ENCODE measurements at regions not wholly inside any gene's neighbourhood (a gene's known extent, or its start where the extent isn't known, plus 50 kb on each side); places are given as distances from the start of the nearest gene placed in this dataset.

DNA sequence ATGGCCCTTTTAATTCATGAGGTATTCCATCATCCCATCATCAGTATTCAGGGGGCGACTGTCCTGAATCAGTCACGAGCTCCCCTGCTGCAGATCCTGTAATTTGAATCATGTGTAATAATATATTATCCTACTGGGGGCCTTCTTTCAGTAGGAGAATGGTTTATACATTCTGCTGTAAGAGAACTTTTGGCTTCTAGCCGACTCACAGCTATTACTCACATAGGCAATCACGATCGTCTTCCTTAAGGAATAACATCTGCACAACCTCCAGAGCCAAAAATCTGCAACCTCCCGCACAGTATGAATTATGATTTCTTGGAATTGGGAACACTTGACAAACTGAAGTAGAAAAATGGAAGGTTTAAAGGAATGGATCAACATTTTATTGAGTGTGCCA lies 343.0 kb downstream of the USP25 start:
- DNase-seq (ENCODE audit: low read depth in 3 of 3) = no peak

DNA sequence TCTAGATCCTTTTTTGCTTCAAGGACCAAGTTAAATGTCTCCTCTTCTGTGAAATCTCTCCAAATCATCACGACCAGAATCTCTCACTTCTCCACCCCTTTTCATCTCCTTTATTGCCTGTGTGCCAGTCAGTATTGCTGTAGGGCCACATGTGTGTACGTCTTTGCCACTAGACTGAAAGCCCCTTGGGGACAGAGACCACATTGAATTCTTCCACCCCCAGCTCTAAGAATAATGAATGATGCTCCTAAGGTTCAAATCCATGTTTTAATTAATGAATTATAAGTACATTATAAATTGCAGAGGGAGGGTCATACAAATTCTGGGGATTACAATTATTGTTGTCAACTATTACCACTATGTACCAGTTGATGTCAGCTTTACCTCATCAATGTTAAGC lies 343.8 kb downstream of the USP25 start:
- DNase-seq (ENCODE audit: low read depth in 3 of 3) = no peak

DNA sequence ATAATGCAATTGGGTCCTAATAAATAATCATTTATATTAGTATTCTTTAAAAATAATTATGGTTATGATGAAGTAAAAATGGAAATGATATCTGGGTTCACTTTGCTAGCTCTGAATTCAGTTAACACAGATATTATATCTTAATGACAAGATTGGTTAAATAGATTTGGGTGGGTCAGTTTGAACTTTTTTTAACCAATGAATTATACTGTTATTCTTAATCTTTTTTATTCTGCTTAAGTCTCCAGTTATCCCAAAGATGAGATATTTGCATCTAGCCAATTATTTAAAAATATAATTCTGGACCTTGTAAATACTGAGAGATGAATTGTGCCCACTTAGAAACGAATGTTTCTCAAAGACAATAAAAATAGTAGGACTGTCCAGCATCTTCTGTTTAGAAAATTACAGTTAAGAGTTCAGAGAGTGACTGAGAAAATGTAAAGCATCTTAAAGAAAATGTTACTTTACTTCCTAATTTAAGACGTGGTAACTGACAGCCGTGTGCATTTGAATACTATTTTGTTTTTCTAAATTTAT lies 345.2 kb downstream of the USP25 start:
- no peak for DNase-seq (ENCODE audit: low read depth in 3 of 3)

DNA sequence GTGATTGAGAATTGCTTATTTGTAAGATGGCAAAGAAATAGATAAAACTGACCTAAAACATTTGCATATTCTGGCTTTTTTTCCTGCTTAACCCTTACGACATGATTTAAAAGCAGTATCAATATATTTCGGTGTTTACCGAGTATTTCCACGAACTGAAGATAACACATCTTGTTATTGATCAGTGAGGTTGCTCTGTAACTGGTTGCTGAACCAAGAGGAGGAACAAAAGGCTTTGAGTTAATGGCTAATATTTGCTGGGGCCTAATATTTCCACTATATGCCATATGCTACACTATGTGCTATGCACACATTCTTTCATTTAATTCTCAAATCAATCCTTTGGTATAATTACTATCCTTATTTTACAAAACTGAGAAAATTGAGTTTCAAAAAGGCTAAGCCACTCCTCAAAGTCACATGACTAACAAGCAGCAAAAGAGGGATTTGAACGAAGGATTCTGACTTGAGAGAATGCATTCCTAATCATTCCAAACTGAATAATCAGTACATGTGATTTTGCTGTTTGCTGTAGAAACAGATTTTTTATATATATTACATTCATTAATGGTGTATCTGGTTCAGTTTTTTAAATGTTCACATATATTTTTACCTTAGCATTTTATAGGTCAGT lies 346.0 kb downstream of the USP25 start:
- DNase-seq (ENCODE audit: low read depth in 3 of 3) = no peak

DNA sequence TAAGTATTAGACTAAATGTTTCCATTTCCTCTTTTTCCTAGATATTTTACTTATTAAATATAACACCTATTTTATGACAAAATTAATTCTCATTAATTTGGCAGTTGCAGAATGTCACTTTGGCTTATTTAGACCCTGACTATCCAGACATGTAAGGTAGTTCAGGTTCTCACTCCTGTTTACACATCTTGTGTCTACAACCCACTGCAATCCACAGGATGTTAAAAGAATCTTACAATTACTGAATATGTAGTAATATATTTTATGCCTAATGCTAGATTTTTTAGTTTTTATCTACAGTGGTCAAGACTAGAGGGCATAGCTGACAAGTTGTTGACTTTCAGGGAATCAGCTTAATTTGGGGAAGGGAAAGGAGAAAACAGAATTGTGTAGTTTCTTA lies 346.7 kb downstream of the USP25 start:
- DNase-seq (ENCODE audit: low read depth in 3 of 3) = no peak

DNA sequence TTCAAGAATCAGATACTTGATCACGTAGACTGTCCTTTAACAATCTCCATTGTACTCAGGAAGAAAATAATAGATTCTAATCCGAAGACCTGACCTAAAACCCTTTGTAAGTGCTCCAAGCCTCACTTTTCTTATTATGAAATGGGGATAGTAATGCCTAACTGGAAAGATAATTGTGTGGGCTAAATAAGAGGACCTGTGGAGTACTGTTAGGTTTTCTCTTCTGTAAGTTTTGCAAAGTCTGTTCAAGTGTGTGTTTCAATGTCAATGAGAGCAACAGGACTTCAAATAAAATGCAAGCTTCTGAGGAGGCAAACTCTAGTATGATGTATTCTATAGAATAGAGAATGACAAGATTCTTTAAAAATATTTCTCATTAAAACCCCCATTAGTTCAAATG lies 348.6 kb downstream of the USP25 start:
- DNase-seq (ENCODE audit: low read depth in 3 of 3) = no peak

DNA sequence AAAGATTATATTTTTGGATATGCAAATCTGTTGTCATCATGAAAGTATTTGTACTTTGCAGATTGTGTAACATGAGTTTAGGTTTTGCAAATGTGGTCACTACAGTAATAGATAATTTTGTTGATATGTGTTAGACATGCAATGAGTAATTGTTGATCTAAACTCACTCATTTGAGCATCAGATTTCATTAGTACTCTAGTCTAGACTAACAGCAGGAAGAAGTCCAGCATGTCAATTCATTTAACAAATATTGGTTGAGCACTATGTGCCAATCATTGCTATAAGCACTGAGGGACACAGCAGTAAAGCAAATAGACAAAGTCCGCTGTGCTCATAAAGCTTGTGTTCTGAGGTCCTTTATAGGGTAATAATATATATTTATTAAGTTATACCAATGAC lies 350.0 kb downstream of the USP25 start:
- DNase-seq (ENCODE audit: low read depth in 3 of 3) = no peak

DNA sequence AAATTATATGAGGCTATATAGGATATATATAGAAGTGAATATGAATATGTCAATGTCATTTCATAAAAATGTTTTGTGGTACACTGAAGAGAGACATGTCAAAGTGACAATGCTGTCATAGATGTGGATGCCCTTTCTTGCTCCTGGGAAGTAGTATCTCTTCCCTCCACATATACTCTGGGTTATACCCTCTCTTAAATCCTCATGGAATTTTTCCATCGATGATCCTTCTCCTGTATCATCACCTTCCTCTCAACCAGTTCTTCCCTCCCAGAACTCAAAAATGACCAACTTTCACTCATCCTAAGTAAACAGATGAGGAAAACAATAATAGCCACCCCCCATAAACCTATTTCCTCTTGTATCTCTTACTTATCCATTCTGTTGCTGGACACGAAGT lies 351.5 kb downstream of the USP25 start:
- DNase-seq (ENCODE audit: low read depth in 3 of 3) = no peak

DNA sequence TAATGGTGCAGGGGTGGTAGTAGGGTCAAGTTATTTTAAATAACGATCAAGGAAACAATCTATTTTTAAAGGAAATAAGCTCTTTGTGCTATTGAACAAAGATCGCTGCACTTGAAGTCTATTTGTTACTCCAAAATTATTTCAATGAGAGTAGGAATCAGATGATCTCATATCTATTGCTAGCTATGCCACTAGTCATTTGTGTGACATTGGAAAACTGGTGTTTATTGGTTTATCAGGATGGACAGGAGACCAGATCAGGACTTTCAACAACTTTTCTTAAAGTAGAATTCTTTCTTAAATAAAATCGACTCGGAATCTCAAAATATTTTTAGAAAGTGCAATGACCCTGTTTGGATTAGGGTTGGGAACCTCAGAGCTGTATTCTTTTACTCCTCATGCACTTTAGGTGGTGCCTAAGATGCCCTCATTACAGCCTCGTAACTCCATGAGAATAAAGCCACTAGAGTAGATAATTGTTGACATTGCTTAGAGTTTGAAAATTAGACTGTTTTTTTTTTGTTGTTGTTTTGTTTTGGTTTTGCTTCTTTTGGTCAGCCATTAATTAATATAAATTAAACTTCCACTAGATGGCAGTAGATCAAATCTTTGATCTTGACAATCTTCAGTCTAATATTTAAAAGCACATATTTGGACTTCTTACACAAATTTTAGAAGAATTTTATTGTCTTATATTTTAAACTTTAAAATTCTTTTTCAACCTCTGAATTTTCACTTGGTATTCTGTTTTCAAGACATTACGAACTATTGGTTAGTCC lies 352.4 kb downstream of the USP25 start:
- no peak for DNase-seq (ENCODE audit: low read depth in 3 of 3)

DNA sequence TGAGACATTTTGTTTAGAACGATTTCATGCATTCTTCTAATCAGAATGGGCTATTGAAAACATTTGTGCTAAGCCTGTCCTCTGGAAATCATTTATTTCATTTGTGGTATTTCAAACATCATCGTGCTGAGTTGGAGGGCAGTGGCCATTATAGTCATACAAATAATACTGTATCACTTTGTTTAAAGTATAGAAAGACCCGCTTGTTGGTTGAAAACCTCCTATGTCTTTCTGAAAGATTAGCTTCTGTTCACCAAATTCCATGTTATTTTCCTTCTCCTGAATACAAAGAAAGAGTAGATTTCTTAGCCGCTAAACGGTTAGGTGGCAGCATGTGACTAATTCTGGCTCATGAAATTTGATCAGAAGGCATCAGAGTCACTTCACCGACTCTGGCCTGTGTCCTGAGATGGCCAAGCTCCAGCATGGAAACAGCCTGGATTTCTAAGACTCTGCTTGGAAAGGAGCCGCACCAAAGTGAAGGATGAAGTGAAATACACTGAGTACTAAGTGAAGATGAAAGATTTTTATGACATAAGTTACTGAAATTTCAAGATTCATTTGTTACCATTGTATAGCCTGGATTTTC lies 355.1 kb downstream of the USP25 start:
- DNase-seq (ENCODE audit: low read depth in 3 of 3) = no peak

DNA sequence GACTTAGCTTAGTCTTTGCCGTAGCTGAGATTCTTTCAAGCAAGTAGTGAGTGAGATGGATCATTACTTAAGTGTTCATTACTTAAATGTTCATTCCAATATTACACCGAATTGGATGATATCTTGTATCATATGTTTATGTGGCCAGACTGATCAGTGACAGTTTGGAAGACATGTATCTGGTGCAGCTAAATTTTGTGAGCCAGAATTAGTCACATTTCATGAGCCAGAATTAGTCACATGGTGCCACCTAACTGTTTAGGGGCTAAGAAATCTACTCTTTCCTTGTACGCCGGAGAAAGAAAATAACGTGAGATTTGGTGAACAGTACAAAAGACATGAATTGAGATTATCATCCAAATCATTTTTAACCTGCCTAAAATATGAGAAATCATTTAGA lies 355.6 kb downstream of the USP25 start:
- no peak for DNase-seq (ENCODE audit: low read depth in 3 of 3)

DNA sequence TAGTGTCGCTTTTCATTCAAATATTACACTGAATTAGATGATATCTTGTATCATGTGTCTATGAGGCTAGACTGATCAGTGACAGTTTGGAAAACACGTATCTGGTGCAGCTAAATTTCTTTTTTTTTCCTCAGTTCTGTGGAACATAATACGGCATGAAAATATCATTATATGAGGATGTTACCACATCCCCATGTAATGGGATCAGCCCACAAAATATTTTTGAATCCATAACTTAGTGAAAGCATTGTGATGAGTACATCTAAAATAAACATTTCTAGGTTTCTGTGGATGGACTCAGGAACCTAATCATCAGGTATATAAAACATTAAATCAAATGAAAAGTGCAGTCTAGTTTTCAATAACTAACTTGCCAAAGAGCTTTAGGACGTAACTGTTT lies 356.3 kb downstream of the USP25 start:
- DNase-seq (ENCODE audit: low read depth in 3 of 3) = no peak

DNA sequence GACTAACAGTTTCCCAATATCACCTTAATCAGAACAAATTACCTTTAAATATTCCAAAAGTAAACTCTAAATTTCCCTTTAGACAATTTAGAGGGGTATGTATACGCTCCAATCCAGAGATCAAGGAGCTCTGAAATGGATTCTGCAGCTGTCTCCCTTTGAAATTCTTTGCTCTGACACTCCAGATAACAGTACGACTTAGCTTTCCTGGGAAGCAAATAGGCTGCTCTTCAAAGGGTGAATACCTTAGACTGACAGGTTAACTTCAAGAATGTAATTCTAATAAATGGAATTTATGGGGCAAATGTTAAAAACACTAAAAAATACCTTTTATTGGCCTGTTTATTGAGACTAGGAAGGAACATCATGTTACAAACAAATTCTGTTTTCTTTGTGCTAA lies 357.2 kb downstream of the USP25 start:
- DNase-seq (ENCODE audit: low read depth in 3 of 3) = no peak

DNA sequence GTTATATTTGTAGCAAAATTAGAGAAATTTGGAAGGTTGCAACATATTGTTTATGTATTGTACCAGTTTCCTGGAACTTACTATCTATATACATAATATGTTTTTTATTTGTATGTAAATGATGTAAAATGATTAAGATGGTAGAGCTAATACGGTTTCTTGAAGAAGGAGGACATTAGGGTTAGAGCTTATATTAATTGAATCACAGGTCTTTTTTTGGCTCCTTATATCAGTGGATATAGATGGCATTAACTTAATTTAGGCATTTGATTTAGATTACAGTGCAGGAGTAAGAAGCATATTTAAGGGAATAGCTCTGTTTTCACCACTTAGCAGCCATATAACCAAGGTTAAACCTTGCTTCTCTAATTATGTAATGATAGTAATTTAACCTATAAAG lies 357.7 kb downstream of the USP25 start:
- DNase-seq (ENCODE audit: low read depth in 3 of 3) = no peak

DNA sequence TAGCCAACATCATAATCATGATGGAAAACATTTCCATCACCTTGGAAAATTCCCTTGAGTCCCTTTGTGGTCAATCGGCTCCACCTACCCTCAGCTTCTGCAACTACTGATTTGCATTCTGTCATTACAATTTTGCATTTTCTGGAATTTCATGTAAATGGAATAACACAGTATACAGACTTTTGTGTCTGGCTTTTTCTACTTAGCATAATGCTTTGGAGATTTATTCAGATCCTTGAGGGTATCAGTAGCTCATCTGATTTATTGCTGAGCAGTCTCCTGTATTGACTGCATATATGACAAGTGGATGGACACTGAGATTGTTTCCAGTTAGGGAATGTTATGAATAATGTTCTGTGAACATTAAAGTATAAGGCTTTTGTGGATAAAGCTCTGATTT lies 358.3 kb downstream of the USP25 start:
- DNase-seq (ENCODE audit: low read depth in 3 of 3) = no peak

DNA sequence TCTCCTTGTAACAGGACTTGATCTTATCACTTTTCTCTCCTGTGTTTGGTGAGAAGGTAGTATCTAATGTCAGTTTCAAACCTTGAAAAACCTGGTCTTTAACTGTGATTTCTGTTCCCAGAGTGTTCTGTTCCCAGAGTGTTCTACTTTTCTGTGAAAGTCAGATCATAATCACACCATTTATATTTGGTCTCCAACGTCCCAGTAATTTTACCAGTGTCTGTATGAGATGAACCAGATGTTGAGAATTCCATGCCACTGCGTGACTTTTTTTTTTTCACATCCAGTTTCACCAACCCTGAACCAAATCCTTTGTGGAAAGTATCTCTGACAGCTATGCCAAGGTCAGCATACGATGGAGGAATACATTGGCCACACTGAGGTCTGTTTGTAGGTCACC lies 365.2 kb downstream of the USP25 start:
- no peak for DNase-seq (ENCODE audit: low read depth in 3 of 3)

DNA sequence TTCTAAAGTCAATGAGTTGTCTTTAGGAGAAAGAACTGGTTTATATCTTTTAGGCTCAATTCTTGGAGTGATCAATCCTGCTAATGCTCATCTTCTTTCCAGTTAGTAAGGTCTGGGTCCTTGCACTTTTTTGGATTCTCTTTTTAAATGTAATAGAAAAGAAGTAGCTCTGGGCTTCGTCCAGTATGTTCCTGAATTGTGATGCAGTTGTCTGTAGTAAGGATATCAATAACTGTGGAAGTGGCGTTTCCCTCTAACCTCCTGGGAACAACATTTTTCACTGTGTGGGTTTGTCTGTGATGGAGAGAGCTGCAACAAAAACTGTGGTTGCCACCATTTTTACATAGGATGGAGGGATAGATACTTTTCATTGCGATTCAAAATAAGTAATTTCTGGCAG lies 367.2 kb downstream of the USP25 start:
- DNase-seq (ENCODE audit: low read depth in 3 of 3) = no peak

DNA sequence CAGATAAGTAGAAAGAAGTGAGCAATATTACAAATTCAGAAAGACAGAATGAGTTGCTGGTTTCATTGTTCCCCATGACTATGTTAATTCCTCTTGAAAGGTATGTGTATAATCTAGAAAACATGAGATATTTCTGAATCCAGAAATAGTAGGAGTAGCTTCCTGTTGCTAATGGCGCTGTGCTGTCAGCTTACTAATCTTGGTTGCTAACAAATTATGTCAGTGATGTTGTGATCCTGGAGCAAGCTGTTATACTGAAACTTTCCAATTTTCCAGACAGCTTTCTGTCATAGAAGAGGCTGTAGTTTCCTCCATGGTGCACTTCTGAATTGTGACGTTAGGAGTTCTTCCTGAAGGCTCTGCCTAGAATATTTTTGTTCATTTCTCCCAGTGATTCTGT lies 372.3 kb downstream of the USP25 start:
- no peak for DNase-seq (ENCODE audit: low read depth in 3 of 3)

DNA sequence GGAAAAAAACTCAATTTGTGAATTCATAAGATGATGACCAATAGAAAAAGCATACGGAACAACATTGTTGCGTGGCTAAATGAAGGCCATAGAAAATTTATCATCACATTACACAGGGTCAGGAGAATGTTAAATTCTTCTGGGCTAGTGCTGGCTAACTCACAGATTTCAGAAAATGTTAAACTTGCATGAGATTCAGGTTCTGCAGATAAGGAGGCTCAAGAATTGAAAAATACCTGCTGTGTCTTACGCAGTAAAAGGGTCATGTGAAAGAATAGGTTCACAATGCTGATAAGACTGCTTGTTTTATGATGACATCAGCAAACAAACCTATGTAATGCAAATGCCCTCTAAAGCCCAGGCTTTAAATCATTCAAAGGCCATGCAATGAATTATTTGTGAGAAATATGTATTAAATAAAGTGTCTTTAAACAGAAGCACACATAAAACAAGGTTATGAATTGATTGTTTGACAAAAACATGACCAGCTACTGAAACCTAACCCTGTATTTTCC lies 378.8 kb downstream of the USP25 start:
- DNase-seq (ENCODE audit: low read depth in 3 of 3) = no peak

DNA sequence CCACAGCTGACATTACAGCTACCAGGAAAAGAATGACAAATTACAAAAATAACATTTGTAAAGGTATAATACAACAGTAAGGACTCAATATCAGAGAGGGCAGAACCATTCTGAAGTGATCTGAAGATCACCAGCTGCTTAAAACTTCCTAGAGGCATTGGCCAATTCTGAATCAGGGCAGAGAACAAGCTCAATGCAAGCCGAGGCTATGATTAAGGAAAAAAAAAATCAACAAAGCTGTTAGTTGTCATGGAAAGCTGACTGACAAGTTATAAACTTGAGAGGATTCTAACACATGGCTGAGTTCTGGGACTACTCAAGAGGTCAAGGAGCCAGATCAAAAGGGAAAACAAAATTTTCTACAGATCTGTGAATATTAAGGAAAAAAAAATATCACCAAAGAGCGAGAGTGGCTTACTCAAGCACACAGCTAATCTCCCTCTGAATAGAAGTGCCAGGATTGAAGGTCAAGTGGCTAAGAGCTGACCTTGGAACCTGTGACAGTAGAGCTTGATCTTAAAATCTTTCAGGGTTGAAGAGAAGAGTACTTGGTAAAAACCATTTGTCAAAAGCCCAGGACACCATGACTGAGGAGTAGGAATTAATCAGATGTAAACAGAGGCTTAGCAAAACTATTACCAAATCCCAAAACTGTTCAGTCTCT lies 383.4 kb downstream of the USP25 start:
- no peak for DNase-seq (ENCODE audit: low read depth in 3 of 3)

DNA sequence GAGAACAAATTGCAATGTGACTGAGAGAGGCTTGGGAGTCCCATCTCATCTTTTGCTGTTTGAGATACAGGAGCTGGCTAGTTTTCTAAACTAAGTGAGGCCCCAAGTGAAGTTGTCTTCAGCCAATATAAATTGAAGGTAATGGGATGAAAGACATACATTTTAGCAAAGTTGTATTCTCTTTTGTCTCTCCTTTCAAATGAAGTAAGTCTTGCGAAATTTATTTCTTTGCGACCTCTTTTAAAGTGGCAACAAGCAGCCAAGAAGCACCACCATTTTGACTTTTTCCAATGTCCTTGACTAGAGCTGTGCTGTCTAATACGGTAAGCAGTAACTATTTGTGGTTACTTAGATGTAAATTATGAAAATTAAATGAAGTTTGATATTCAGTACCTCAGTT lies 385.7 kb downstream of the USP25 start:
- DNase-seq (ENCODE audit: low read depth in 3 of 3) = no peak

DNA sequence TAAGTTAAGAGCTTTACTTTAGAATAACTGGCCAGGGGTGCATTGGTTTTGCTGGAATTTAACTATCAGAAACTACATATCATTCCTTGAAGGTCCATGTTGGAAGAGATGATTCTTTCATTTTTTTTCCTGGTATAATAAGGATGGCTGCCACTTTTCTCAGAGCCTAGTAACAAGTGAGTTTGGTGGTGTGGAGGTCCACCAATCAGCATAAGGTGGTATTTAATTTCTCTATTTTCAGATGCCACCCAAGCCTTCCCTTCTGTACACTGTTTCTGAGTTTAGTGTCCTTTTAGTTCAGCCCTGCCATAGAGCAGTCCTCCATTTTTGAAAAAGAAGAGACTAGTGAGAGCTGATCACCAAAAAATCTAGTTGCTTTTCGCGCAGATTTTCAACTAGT lies 386.3 kb downstream of the USP25 start:
- DNase-seq (ENCODE audit: low read depth in 3 of 3) = no peak
